ENCODE measurements at regions not wholly inside any gene's neighbourhood (a gene's known extent, or its start where the extent isn't known, plus 50 kb on each side); places are given as distances from the start of the nearest gene placed in this dataset.

- Histone ChIP-seq H3K9ac (ENCODE audit: low read length) (no peak overlapping the region), H3K4me1 (ENCODE audit: control insufficient read depth, insufficient read depth, low read length) (peaks cover 26% of the 10 kb centered on the region), H3K9me3 (ENCODE audit: control insufficient read depth, insufficient read depth, low read depth, low read length) (no peaks in the 10 kb centered on the region), H3K36me3 (ENCODE audit: control insufficient read depth, insufficient read depth, low read length) (no peaks in the 10 kb centered on the region), H3K27me3 (ENCODE audit: control insufficient read depth, insufficient read depth, low read length) (no peaks in the 10 kb centered on the region), H3K27ac (ENCODE audit: low read depth, low read length) (no peak overlapping the region), H3K4me3 (ENCODE audit: low read depth, low read length) (no peak overlapping the region)
Observed at GRCh38 chr20:48283470-48284110, 498.3 kb upstream of the SULF2 start.

- Histone ChIP-seq H3K4me3 (ENCODE audit: low read depth, low read length) (no peak overlapping the region), H3K27ac (ENCODE audit: low read depth, low read length) (no peak overlapping the region), H3K27me3 (ENCODE audit: control insufficient read depth, insufficient read depth, low read length) (no peaks in the 10 kb centered on the region), H3K36me3 (ENCODE audit: control insufficient read depth, insufficient read depth, low read length) (no peaks in the 10 kb centered on the region), H3K9ac (ENCODE audit: low read length) (no peak overlapping the region), H3K4me1 (ENCODE audit: control insufficient read depth, insufficient read depth, low read length) (peaks cover 26% of the 10 kb centered on the region), H3K9me3 (ENCODE audit: control insufficient read depth, insufficient read depth, low read depth, low read length) (no peaks in the 10 kb centered on the region)
Observed at GRCh38 chr20:48282591-48283228, 497.4 kb upstream of the SULF2 start.

GRCh38 chr20:48281501-48281900 is 496.2 kb upstream of the SULF2 start:
- Histone ChIP-seq H3K4me3 (ENCODE audit: low read depth, low read length) (no peak overlapping the region), H3K27me3 (ENCODE audit: control insufficient read depth, insufficient read depth, low read length) (no peaks in the 10 kb centered on the region), H3K27ac (ENCODE audit: low read depth, low read length) (no peak overlapping the region), H3K9ac (ENCODE audit: low read length) (no peak overlapping the region), H3K36me3 (ENCODE audit: control insufficient read depth, insufficient read depth, low read length) (no peaks in the 10 kb centered on the region), H3K9me3 (ENCODE audit: control insufficient read depth, insufficient read depth, low read depth, low read length) (no peaks in the 10 kb centered on the region), H3K4me1 (ENCODE audit: control insufficient read depth, insufficient read depth, low read length) (peaks cover 18% of the 10 kb centered on the region)

- Histone ChIP-seq H3K27ac (ENCODE audit: low read depth, low read length) (peak overlapping the region; percentile 27; the same call in 1 of the 2 replicates), H3K9me3 (ENCODE audit: control insufficient read depth, insufficient read depth, low read depth, low read length) (no peaks in the 10 kb centered on the region), H3K4me3 (ENCODE audit: low read depth, low read length) (no peak overlapping the region), H3K27me3 (ENCODE audit: control insufficient read depth, insufficient read depth, low read length) (no peaks in the 10 kb centered on the region), H3K9ac (ENCODE audit: low read length) (peak overlapping the region; percentile 42), H3K36me3 (ENCODE audit: control insufficient read depth, insufficient read depth, low read length) (no peaks in the 10 kb centered on the region), H3K4me1 (ENCODE audit: control insufficient read depth, insufficient read depth, low read length) (peaks cover 22% of the 10 kb centered on the region)
Observed at GRCh38 chr20:48278961-48279481, 493.7 kb upstream of the SULF2 start.

GRCh38 chr20:48277266-48277665 is 492.0 kb upstream of the SULF2 start:
- no peaks in the 10 kb centered on the region for H3K36me3 ChIP-seq (ENCODE audit: control insufficient read depth, insufficient read depth, low read length)
- H3K4me1 ChIP-seq (ENCODE audit: control insufficient read depth, insufficient read depth, low read length), result peaks cover 18% of the 10 kb centered on the region
- no peak overlapping the region for H3K4me3 ChIP-seq (ENCODE audit: low read depth, low read length)
- H3K27me3 ChIP-seq (ENCODE audit: control insufficient read depth, insufficient read depth, low read length), result no peaks in the 10 kb centered on the region
- H3K9ac ChIP-seq (ENCODE audit: low read length), result no peak overlapping the region
- 0 out of 2 replicates have a peak, but pooled peaks cover 4% of the 10 kb centered on the region for H3K9me3 ChIP-seq (ENCODE audit: control insufficient read depth, insufficient read depth, low read depth, low read length)
- no peak overlapping the region for H3K27ac ChIP-seq (ENCODE audit: low read depth, low read length)

- Histone ChIP-seq H3K4me3 (ENCODE audit: low read depth, low read length) (0 out of 2 replicates have a peak overlapping the region, but pooled peaks have one; percentile 7), H3K27me3 (ENCODE audit: control insufficient read depth, insufficient read depth, low read length) (no peaks in the 10 kb centered on the region), H3K27ac (ENCODE audit: low read depth, low read length) (no peak overlapping the region), H3K4me1 (ENCODE audit: control insufficient read depth, insufficient read depth, low read length) (peaks cover 18% of the 10 kb centered on the region), H3K9ac (ENCODE audit: low read length) (peak overlapping the region; percentile 58), H3K36me3 (ENCODE audit: control insufficient read depth, insufficient read depth, low read length) (no peaks in the 10 kb centered on the region), H3K9me3 (ENCODE audit: control insufficient read depth, insufficient read depth, low read depth, low read length) (0 out of 2 replicates have a peak, but pooled peaks cover 4% of the 10 kb centered on the region)
Observed at GRCh38 chr20:48276021-48276342, 490.7 kb upstream of the SULF2 start.

GRCh38 chr20:48275286-48276020 is 490.2 kb upstream of the SULF2 start:
- H3K9me3 ChIP-seq (ENCODE audit: control insufficient read depth, insufficient read depth, low read depth, low read length), result 0 out of 2 replicates have a peak, but pooled peaks cover 4% of the 10 kb centered on the region
- no peak overlapping the region for H3K27ac ChIP-seq (ENCODE audit: low read depth, low read length)
- no peaks in the 10 kb centered on the region for H3K27me3 ChIP-seq (ENCODE audit: control insufficient read depth, insufficient read depth, low read length)
- H3K4me1 ChIP-seq (ENCODE audit: control insufficient read depth, insufficient read depth, low read length), result peaks cover 18% of the 10 kb centered on the region
- no peaks in the 10 kb centered on the region for H3K36me3 ChIP-seq (ENCODE audit: control insufficient read depth, insufficient read depth, low read length)
- peak overlapping the region; percentile 58 for H3K9ac ChIP-seq (ENCODE audit: low read length)
- no peak overlapping the region for H3K4me3 ChIP-seq (ENCODE audit: low read depth, low read length)

- Histone ChIP-seq H3K9me3 (ENCODE audit: control insufficient read depth, insufficient read depth, low read depth, low read length) (0 out of 2 replicates have a peak, but pooled peaks cover 4% of the 10 kb centered on the region), H3K4me1 (ENCODE audit: control insufficient read depth, insufficient read depth, low read length) (peaks cover 14% of the 10 kb centered on the region), H3K27me3 (ENCODE audit: control insufficient read depth, insufficient read depth, low read length) (no peaks in the 10 kb centered on the region), H3K9ac (ENCODE audit: low read length) (no peak overlapping the region), H3K36me3 (ENCODE audit: control insufficient read depth, insufficient read depth, low read length) (no peaks in the 10 kb centered on the region), H3K4me3 (ENCODE audit: low read depth, low read length) (no peak overlapping the region), H3K27ac (ENCODE audit: low read depth, low read length) (no peak overlapping the region)
Observed at GRCh38 chr20:48273843-48274242, 488.6 kb upstream of the SULF2 start.

- no peaks in the 10 kb centered on the region for H3K36me3 ChIP-seq (ENCODE audit: control insufficient read depth, insufficient read depth, low read length)
Observed at GRCh38 chr20:48270885-48271284, 485.6 kb upstream of the SULF2 start.

GRCh38 chr20:48267860-48268633 is 482.8 kb upstream of the SULF2 start:
- no peak overlapping the region for H3K4me3 ChIP-seq (ENCODE audit: low read depth, low read length)
- H3K36me3 ChIP-seq (ENCODE audit: control insufficient read depth, insufficient read depth, low read length), result no peaks in the 10 kb centered on the region
- H3K9me3 ChIP-seq (ENCODE audit: control insufficient read depth, insufficient read depth, low read depth, low read length), result peaks cover 5% of the 10 kb centered on the region; the same call in 1 of the 2 replicates
- no peak overlapping the region for H3K27ac ChIP-seq (ENCODE audit: low read depth, low read length)
- no peaks in the 10 kb centered on the region for H3K27me3 ChIP-seq (ENCODE audit: control insufficient read depth, insufficient read depth, low read length)
- H3K4me1 ChIP-seq (ENCODE audit: control insufficient read depth, insufficient read depth, low read length), result peaks cover 5% of the 10 kb centered on the region; the same call in 1 of the 2 replicates
- H3K9ac ChIP-seq (ENCODE audit: low read length), result no peak overlapping the region

More at GRCh38 chr20:48270885-48271284, 485.6 kb upstream of the SULF2 start:
- Histone ChIP-seq H3K9ac (ENCODE audit: low read length) (no peak overlapping the region), H3K27me3 (ENCODE audit: control insufficient read depth, insufficient read depth, low read length) (no peaks in the 10 kb centered on the region), H3K9me3 (ENCODE audit: control insufficient read depth, insufficient read depth, low read depth, low read length) (peaks cover 9% of the 10 kb centered on the region; the same call in 1 of the 2 replicates), H3K4me1 (ENCODE audit: control insufficient read depth, insufficient read depth, low read length) (peaks cover 12% of the 10 kb centered on the region), H3K27ac (ENCODE audit: low read depth, low read length) (no peak overlapping the region), H3K4me3 (ENCODE audit: low read depth, low read length) (no peak overlapping the region)
